Lung (tissue), 11 donors: ENCODE measurements at regions not wholly inside any gene's neighbourhood (a gene's known extent, or its start where the extent isn't known, plus 50 kb on each side); places are given as distances from the start of the nearest gene placed in this dataset.

Experiments
- ATAC-seq: fragments of 200-7000 bp; cut with Tn5 transposase; one replicate; pipeline ENCODE4 v1.9.1; 2020; ENCODE audit warnings: moderate number of reproducible peaks; ENCODE audit not compliant: insufficient read depth, low FRiP score
- DNase-seq, 3 donors: peaks; one replicate each; pipeline ENCODE4 v3.0.0-alpha.2; 2013 to 2017
- H3K27ac ChIP-seq, 2 donors: one replicate each; pipeline ENCODE4 v1.5.1; 2013; ENCODE audit warnings: mild to moderate bottlenecking in 2 of 2, moderate library complexity in 2 of 2, control low read depth in 1 of 2, inconsistent platforms in 1 of 2, low read depth in 1 of 2, low read length in 1 of 2
- H3K27me3 ChIP-seq, 3 donors: one replicate each; pipeline ENCODE4 v1.5.1; 2013; ENCODE audit warnings: low read length in 2 of 3; ENCODE audit not compliant: control insufficient read depth in 3 of 3, insufficient read depth in 3 of 3
- H3K36me3 ChIP-seq, 4 donors: one replicate each; pipeline ENCODE4 v1.5.1; 2013; ENCODE audit warnings: low read length in 4 of 4, mild to moderate bottlenecking in 1 of 4, moderate library complexity in 1 of 4; ENCODE audit not compliant: control insufficient read depth in 4 of 4, insufficient read depth in 4 of 4
- H3K4me1 ChIP-seq, 5 donors: one replicate each; pipeline ENCODE4 v1.5.1; 2013; ENCODE audit warnings: low read length in 5 of 5, mild to moderate bottlenecking in 2 of 5, moderate library complexity in 1 of 5; ENCODE audit not compliant: control insufficient read depth in 5 of 5, insufficient read depth in 5 of 5
- H3K4me3 ChIP-seq: one replicate; pipeline ENCODE4 v1.5.1; 2013; ENCODE audit warnings: mild to moderate bottlenecking, control low read depth, moderate library complexity
- H3K9ac ChIP-seq, 2 donors: one replicate each; pipeline ENCODE4 v1.5.1; 2013; ENCODE audit warnings: low read length in 2 of 2, control low read depth in 1 of 2; ENCODE audit not compliant: insufficient read depth in 1 of 2
- H3K9me3 ChIP-seq, 4 donors: one replicate each; pipeline ENCODE4 v1.5.1; 2013; ENCODE audit warnings: low read length in 3 of 4, mild to moderate bottlenecking in 1 of 4, moderate library complexity in 1 of 4; ENCODE audit not compliant: control insufficient read depth in 4 of 4, insufficient read depth in 3 of 4
- CTCF ChIP-seq: IDR thresholded peaks from 2 replicates; pipeline ENCODE4 v1.5.1; 2012; ENCODE audit warnings: mild to moderate bottlenecking; ENCODE audit errors: control extremely low read depth, extremely low read depth
- WGBS, 2 donors: extraction: QIAGEN DNeasy Blood & Tissue Kit; methylation state at CpG; one replicate each; pipeline ENCODE4 v1.1.7; 2013; 5-methylcytosine and 5-hydroxymethylcytosine counted together
- donor health status: control.
- donor health status: control.
- donor health status: Bipolar disorder and iron deficiency.
- donor health status: healthy.
- donor health status: DM: yes; HTN: yes; CAD: no.

- Histone ChIP-seq H3K9me3 (no peaks in the 10 kb centered on the region), H3K9ac (no peak overlapping the region), H3K27ac (no peak overlapping the region), H3K4me3 (no peak overlapping the region), H3K27me3 (no peaks in the 10 kb centered on the region), H3K36me3 (no peaks in the 10 kb centered on the region), H3K4me1 (no peaks in the 10 kb centered on the region)
- no peak for TF ChIP-seq CTCF
- DNase-seq (no peak), ATAC-seq (no peak)
Measured at GRCh38 chr3:180358179-180358578, 243.8 kb upstream of the TTC14 start.

GRCh38 chr3:180359061-180359952 lies 242.7 kb upstream of the TTC14 start:
- Histone ChIP-seq H3K36me3 (no peaks in the 10 kb centered on the region), H3K27me3 (no peaks in the 10 kb centered on the region), H3K27ac (no peak overlapping the region), H3K9ac (no peak overlapping the region), H3K4me1 (no peaks in the 10 kb centered on the region), H3K4me3 (no peak overlapping the region), H3K9me3 (no peaks in the 10 kb centered on the region)
- ATAC-seq (no peak), DNase-seq (no peak)
- 84 to 92% methylated on average over 4 of the region's 4 CpGs for WGBS, 2 donors
- no peak for TF ChIP-seq CTCF

GRCh38 chr3:180359953-180360279 lies 242.0 kb upstream of the TTC14 start:
- H3K27ac ChIP-seq, result no peak overlapping the region
- no peaks in the 10 kb centered on the region for H3K36me3 ChIP-seq
- H3K4me1 ChIP-seq, result no peaks in the 10 kb centered on the region
- no peak for TF ChIP-seq CTCF
- H3K9ac ChIP-seq, result no peak overlapping the region
- no peaks in the 10 kb centered on the region for H3K9me3 ChIP-seq
- H3K27me3 ChIP-seq, result no peaks in the 10 kb centered on the region
- H3K4me3 ChIP-seq, result no peak overlapping the region
- 33 to 57% methylated on average over 2 of the region's 2 CpGs for WGBS, 2 donors
- DNase-seq (no peak), ATAC-seq (no peak)

- TF ChIP-seq CTCF, result no peak
- no peak overlapping the region for H3K9ac ChIP-seq
- H3K27me3 ChIP-seq, result no peaks in the 10 kb centered on the region
- H3K4me3 ChIP-seq, result no peak overlapping the region
- DNase-seq (no peak), ATAC-seq (no peak)
- H3K36me3 ChIP-seq, result no peaks in the 10 kb centered on the region
- H3K9me3 ChIP-seq, result no peaks in the 10 kb centered on the region
- no peak overlapping the region for H3K27ac ChIP-seq
- no peaks in the 10 kb centered on the region for H3K4me1 ChIP-seq
Measured at GRCh38 chr3:180362081-180362480, 239.9 kb upstream of the TTC14 start.
